Liver (tissue), 3 donors: ENCODE measurements at regions not wholly inside any gene's neighbourhood (a gene's known extent, or its start where the extent isn't known, plus 50 kb on each side); places are given as distances from the start of the nearest gene placed in this dataset.

ENCODE experiments used
- CTCF ChIP-seq: fragments of 150-350 bp; IDR thresholded peaks from 2 replicates; pipeline ENCODE4 v1.5.1; 2017; ENCODE audit warnings: improper control_type of control experiment, low read depth, low read length; ENCODE audit not compliant: missing input control
- FOXA1 ChIP-seq: IDR thresholded peaks from 2 replicates; pipeline ENCODE4 v1.6.1; 2016; ENCODE audit warnings: antibody characterized with exemption
- GABPA ChIP-seq, 2 donors: IDR thresholded peaks in 1 of 2; conservative IDR thresholded peaks in 1 of 2; 2 replicates each; pipeline ENCODE4 v1.6.1; 2016; ENCODE audit warnings: antibody characterized with exemption in 2 of 2, mild to moderate bottlenecking in 1 of 2, moderate library complexity in 1 of 2
- HNF4A ChIP-seq, 2 donors: conservative IDR thresholded peaks; 2 replicates each; pipeline ENCODE4 v1.6.1; 2016; ENCODE audit warnings: antibody characterized with exemption in 2 of 2, mild to moderate bottlenecking in 2 of 2
- HNF4G ChIP-seq: IDR thresholded peaks from 2 replicates; pipeline ENCODE4 v1.6.1; 2016; ENCODE audit warnings: antibody characterized with exemption
- NR2F2 ChIP-seq: IDR thresholded peaks from 2 replicates; pipeline ENCODE4 v1.6.1; 2016; ENCODE audit warnings: antibody characterized with exemption
- RXRA ChIP-seq, 2 donors: IDR thresholded peaks; 2 replicates each; pipeline ENCODE4 v1.6.1; 2017 to 2018; ENCODE audit warnings: antibody characterized with exemption in 2 of 2, mild to moderate bottlenecking in 1 of 2
- TAF1 ChIP-seq: conservative IDR thresholded peaks from 2 replicates; pipeline ENCODE4 v1.6.1; 2016; ENCODE audit warnings: antibody characterized with exemption, mild to moderate bottlenecking
- ZBTB33 ChIP-seq: IDR thresholded peaks from 2 replicates; pipeline ENCODE4 v1.6.1; 2016; ENCODE audit warnings: antibody characterized with exemption
- donor health status: healthy.
- donor health status: healthy.

- TF ChIP-seq CTCF (no peak), NR2F2 (no peak), GABPA (IDR thresholded peaks at IDR 0.05 in 1 of 2, conservative IDR thresholded peaks at IDR 0.05 in 1 of 2) (no peak), RXRA (IDR thresholded peaks at IDR 0.05) (no peak), TAF1 (no peak), ZBTB33 (no peak), HNF4A (conservative IDR thresholded peaks at IDR 0.05) (no peak), HNF4G (no peak), FOXA1 (no peak)
These were observed 172.3 kb downstream of the NDUFA12 start for GRCh38 chr12:94831081-94831751.
